NCI-H2029 (cell line): ENCODE measurements at regions not wholly inside any gene's neighbourhood (a gene's known extent, or its start where the extent isn't known, plus 50 kb on each side); places are given as distances from the start of the nearest gene placed in this dataset.

Source experiments
- DNase-seq: peaks from one replicate; lab custom pipeline; 2025; lab: John Stamatoyannopoulos, UW

GRCh38 chr5:77569409-77569808, 69.1 kb downstream of the OTP start:
- no peak for DNase-seq

GRCh38 chr5:77568555-77568954, 70.0 kb downstream of the OTP start:
- DNase-seq: no peak

GRCh38 chr5:77568082-77568481, 70.4 kb downstream of the OTP start:
- no peak for DNase-seq

GRCh38 chr5:77563475-77563874, 71.4 kb upstream of the WDR41 start:
- DNase-seq: peak; percentile 72

GRCh38 chr5:77561965-77562364, 69.8 kb upstream of the WDR41 start:
- no peak for DNase-seq

- peak; percentile 45 for DNase-seq
Measured at GRCh38 chr5:77560677-77561263, 68.7 kb upstream of the WDR41 start.

GRCh38 chr5:77558266-77558665, 66.2 kb upstream of the WDR41 start:
- DNase-seq: no peak

- DNase-seq: no peak
Measured at GRCh38 chr5:77550406-77550805, 58.3 kb upstream of the WDR41 start.

- DNase-seq: no peak
Measured at GRCh38 chr5:77545285-77545684, 53.2 kb upstream of the WDR41 start.
